22Rv1 (cell line): ENCODE measurements at regions not wholly inside any gene's neighbourhood (a gene's known extent, or its start where the extent isn't known, plus 50 kb on each side); places are given as distances from the start of the nearest gene placed in this dataset.

Experiments used
- CTCF ChIP-seq: fragments of 450-650 bp; IDR thresholded peaks from 2 replicates; pipeline ENCODE4 v1.5.1; 2017; ENCODE audit warnings: mild to moderate bottlenecking
- ZFX ChIP-seq: fragments of 450-650 bp; IDR thresholded peaks from 2 replicates; pipeline ENCODE4 v1.6.1; 2017; ENCODE audit warnings: antibody characterized with exemption, borderline replicate concordance

DNA sequence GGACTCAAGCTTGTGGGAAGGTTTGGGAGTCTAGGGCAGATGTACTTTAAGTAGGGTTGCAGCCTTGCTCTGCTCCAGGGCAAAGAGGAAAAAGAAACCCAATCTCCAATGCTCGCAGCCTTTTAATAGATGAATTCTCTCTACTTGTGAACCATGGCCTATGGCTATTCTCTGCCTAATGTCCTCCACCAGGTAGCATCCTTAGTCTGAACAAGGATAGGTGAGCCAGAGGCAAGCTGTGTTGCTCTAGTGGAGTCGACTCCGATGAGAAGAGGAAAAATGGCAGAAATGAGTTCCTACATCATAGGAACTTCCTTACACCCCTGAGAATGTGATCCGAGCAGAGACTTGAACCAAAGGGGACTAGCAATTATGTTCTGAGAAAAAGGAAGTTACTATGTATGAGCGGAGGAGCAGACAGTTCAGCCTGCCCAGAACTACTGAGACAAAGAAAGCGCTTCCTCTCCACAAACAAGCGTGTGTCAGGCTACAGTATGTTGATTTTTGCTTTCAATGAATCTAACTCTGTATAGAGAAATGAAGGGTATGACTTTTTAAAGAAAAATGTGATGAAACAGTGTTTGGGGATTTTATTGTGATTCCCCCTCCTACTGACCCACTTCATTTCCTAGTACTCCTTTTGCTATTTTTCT, 153.6 kb upstream of the ARID2 start:
- TF ChIP-seq CTCF (no peak), ZFX (no peak)
